Bronchial epithelial cell (primary cell): ENCODE measurements at regions not wholly inside any gene's neighbourhood (a gene's known extent, or its start where the extent isn't known, plus 50 kb on each side); places are given as distances from the start of the nearest gene placed in this dataset.

Source experiments
- DNase-seq: peaks from one replicate; pipeline ENCODE4 v3.0.0-alpha.2; 2010; ENCODE audit warnings: low read depth
- FAIRE-seq: peaks from 2 replicates; lab custom pipeline; 2011; peaks lifted over from hg19 to GRCh38; lab: Jason Lieb, UNC
- H3K27me3 ChIP-seq: 2 replicates; pipeline ENCODE4 v1.5.1; 2011; ENCODE audit warnings: low read length; ENCODE audit not compliant: control insufficient read depth, insufficient read depth
- H3K36me3 ChIP-seq: 2 replicates; pipeline ENCODE4 v1.5.1; 2011; ENCODE audit warnings: low read length; ENCODE audit not compliant: control insufficient read depth, insufficient read depth
- H3K4me3 ChIP-seq: 2 replicates; pipeline ENCODE4 v1.5.1; 2011; ENCODE audit warnings: mild to moderate bottlenecking, low read depth, low read length, control low read depth
- CTCF ChIP-seq: IDR thresholded peaks from 2 replicates; pipeline ENCODE4 v1.5.1; 2011; ENCODE audit warnings: mild to moderate bottlenecking, moderate library complexity, low read length, control low read depth, inconsistent platforms; ENCODE audit not compliant: insufficient read depth, severe bottlenecking

GRCh38 chr4:26264109-26264508 is 56.7 kb upstream of the RBPJ start:
- no peak for DNase-seq
- no peak for FAIRE-seq
- no peaks in the 10 kb centered on the region for H3K36me3 ChIP-seq

GRCh38 chr4:26267087-26267486 is 53.7 kb upstream of the RBPJ start:
- Histone ChIP-seq H3K36me3 (no peaks in the 10 kb centered on the region), H3K4me3 (no peak overlapping the region), H3K27me3 (no peaks in the 10 kb centered on the region)
- DNase-seq = no peak
- no peak for FAIRE-seq
- TF ChIP-seq CTCF = no peak

More at GRCh38 chr4:26264109-26264508, 56.7 kb upstream of the RBPJ start:
- Histone ChIP-seq H3K4me3 (no peak overlapping the region), H3K27me3 (no peaks in the 10 kb centered on the region)
- TF ChIP-seq CTCF = no peak

GRCh38 chr4:26268246-26268645 is 52.6 kb upstream of the RBPJ start:
- Histone ChIP-seq H3K4me3 (no peak overlapping the region), H3K36me3 (no peaks in the 10 kb centered on the region), H3K27me3 (no peaks in the 10 kb centered on the region)
- TF ChIP-seq CTCF = no peak
- DNase-seq (peak; percentile 11), FAIRE-seq (no peak)

- Histone ChIP-seq H3K4me3 (no peak overlapping the region), H3K27me3 (no peaks in the 10 kb centered on the region), H3K36me3 (no peaks in the 10 kb centered on the region)
- DNase-seq = no peak
- no peak for TF ChIP-seq CTCF
- FAIRE-seq = no peak
Observed at GRCh38 chr4:26269038-26269437, 51.8 kb upstream of the RBPJ start.
